Astrocyte (in vitro differentiated cells and primary cell): ENCODE measurements at regions not wholly inside any gene's neighbourhood (a gene's known extent, or its start where the extent isn't known, plus 50 kb on each side); places are given as distances from the start of the nearest gene placed in this dataset.

Source experiments
- DNase-seq: peaks from one replicate; pipeline ENCODE4 v3.0.0-alpha.2; 2010; ENCODE audit warnings: low read depth
- FAIRE-seq: peaks from 2 replicates; lab custom pipeline; 2011; peaks lifted over from hg19 to GRCh38; lab: Jason Lieb, UNC
- H2AFZ ChIP-seq: 2 replicates; pipeline ENCODE4 v1.6.0; 2012; ENCODE audit warnings: low read depth, low read length, inconsistent platforms
- H3K27ac ChIP-seq: 2 replicates; pipeline ENCODE4 v1.5.1; 2011; ENCODE audit warnings: low read depth, low read length, inconsistent platforms
- H3K27me3 ChIP-seq: 2 replicates; pipeline ENCODE4 v1.6.0; 2011; ENCODE audit warnings: low read length, inconsistent platforms; ENCODE audit not compliant: insufficient read depth
- H3K36me3 ChIP-seq: 2 replicates; pipeline ENCODE4 v1.5.1; 2011; ENCODE audit warnings: low read length, inconsistent platforms; ENCODE audit not compliant: insufficient read depth
- H3K4me1 ChIP-seq: 2 replicates; pipeline ENCODE4 v1.5.1; 2011; ENCODE audit warnings: low read length, inconsistent platforms; ENCODE audit not compliant: insufficient read depth
- H3K4me2 ChIP-seq: 2 replicates; pipeline ENCODE4 v1.6.0; 2012; ENCODE audit warnings: low read length, inconsistent platforms
- H3K4me3 ChIP-seq: 2 replicates; pipeline ENCODE4 v1.5.1; 2011; ENCODE audit warnings: low read depth, mild to moderate bottlenecking, low read length, inconsistent platforms; ENCODE audit not compliant: insufficient read depth
- H3K79me2 ChIP-seq: 2 replicates; pipeline ENCODE4 v1.6.0; 2012; ENCODE audit warnings: mild to moderate bottlenecking, low read length, inconsistent platforms; ENCODE audit not compliant: insufficient read depth
- H3K9ac ChIP-seq: 2 replicates; pipeline ENCODE4 v1.6.0; 2012; ENCODE audit warnings: mild to moderate bottlenecking, low read length, inconsistent platforms
- H3K9me3 ChIP-seq: 2 replicates; pipeline ENCODE4 v1.5.1; 2012; ENCODE audit warnings: low read depth, mild to moderate bottlenecking, low read length, inconsistent platforms; ENCODE audit not compliant: insufficient read depth
- H4K20me1 ChIP-seq: 2 replicates; pipeline ENCODE4 v1.6.0; 2012; ENCODE audit warnings: low read length, inconsistent platforms; ENCODE audit not compliant: insufficient read depth
- H3K27ac Mint-ChIP-seq: one replicate; pipeline ENCODE4 v1.8.0; 2021; ENCODE audit warnings: mild to moderate bottlenecking, mixed read lengths; ENCODE audit not compliant: unreplicated experiment
- H3K27me3 Mint-ChIP-seq: one replicate; pipeline ENCODE4 v1.8.0; 2021; ENCODE audit warnings: low read depth, mixed read lengths; ENCODE audit not compliant: unreplicated experiment
- H3K36me3 Mint-ChIP-seq: one replicate; pipeline ENCODE4 v1.8.0; 2021; ENCODE audit warnings: low read depth, mixed read lengths; ENCODE audit not compliant: unreplicated experiment
- H3K4me1 Mint-ChIP-seq: one replicate; pipeline ENCODE4 v1.8.0; 2021; ENCODE audit warnings: low read depth, mixed read lengths; ENCODE audit not compliant: unreplicated experiment
- H3K4me3 Mint-ChIP-seq: one replicate; pipeline ENCODE4 v1.8.0; 2021; ENCODE audit warnings: mild to moderate bottlenecking, moderate library complexity, mixed read lengths; ENCODE audit not compliant: unreplicated experiment
- H3K9me3 Mint-ChIP-seq: one replicate; pipeline ENCODE4 v1.8.0; 2021; ENCODE audit warnings: mild to moderate bottlenecking, mixed read lengths; ENCODE audit not compliant: unreplicated experiment
- CTCF ChIP-seq: IDR thresholded peaks from 2 replicates; pipeline ENCODE4 v1.5.1; 2011; ENCODE audit warnings: low read depth, mild to moderate bottlenecking, inconsistent platforms, low read length, moderate library complexity; ENCODE audit not compliant: insufficient read depth
- EZH2 ChIP-seq: IDR thresholded peaks from 2 replicates; pipeline ENCODE4 v1.6.1; 2012; ENCODE audit warnings: mild to moderate bottlenecking, low read length, inconsistent platforms; ENCODE audit not compliant: insufficient read depth

GRCh38 chr11:25515576-25515975 lies 816.4 kb upstream of the ANO3 start:
- Mint-ChIP-seq H3K36me3 (no peaks in the 10 kb centered on the region), H3K4me3 (no peak overlapping the region), H3K27me3 (no peaks in the 10 kb centered on the region), H3K4me1 (no peaks in the 10 kb centered on the region), H3K9me3 (peaks cover 2% of the 10 kb centered on the region), H3K27ac (no peak overlapping the region)
- DNase-seq (no peak), FAIRE-seq (no peak)
- Histone ChIP-seq H3K27me3 (no peaks in the 10 kb centered on the region), H3K27ac (no peak overlapping the region), H2AFZ (no peak overlapping the region), H3K4me2 (no peak overlapping the region), H3K36me3 (no peaks in the 10 kb centered on the region), H3K4me1 (no peaks in the 10 kb centered on the region), H4K20me1 (no peaks in the 10 kb centered on the region), H3K9me3 (no peaks in the 10 kb centered on the region), H3K79me2 (no peaks in the 10 kb centered on the region), H3K4me3 (no peak overlapping the region), H3K9ac (no peak overlapping the region)
- no peak for TF ChIP-seq EZH2
- TF ChIP-seq CTCF = no peak

DNA sequence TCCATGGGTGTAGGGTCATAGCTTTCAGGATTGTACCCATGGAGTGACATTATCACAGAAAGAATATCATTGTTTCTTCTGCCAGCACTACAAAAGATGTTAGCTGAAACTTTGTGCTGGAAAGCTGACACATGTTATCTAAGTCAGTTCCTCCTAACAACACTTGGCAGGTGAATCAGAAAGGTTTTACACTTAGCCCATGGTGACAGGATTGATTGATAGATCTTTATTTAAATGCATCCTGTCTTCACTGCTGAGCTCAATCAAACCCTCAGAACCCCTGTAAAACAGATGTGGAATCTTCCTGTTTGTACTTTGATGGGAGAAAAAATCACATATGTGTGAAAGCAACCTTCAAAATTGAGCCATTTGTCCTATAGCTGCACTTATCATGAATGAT lies 811.5 kb upstream of the ANO3 start:
- Histone ChIP-seq H3K9me3 (no peaks in the 10 kb centered on the region), H3K27me3 (no peaks in the 10 kb centered on the region), H3K9ac (no peak overlapping the region), H4K20me1 (no peaks in the 10 kb centered on the region), H3K4me3 (no peak overlapping the region), H3K4me2 (no peak overlapping the region), H3K27ac (no peak overlapping the region), H3K36me3 (no peaks in the 10 kb centered on the region), H2AFZ (no peak overlapping the region), H3K4me1 (no peaks in the 10 kb centered on the region), H3K79me2 (no peaks in the 10 kb centered on the region)
- Mint-ChIP-seq H3K27ac (no peak overlapping the region), H3K9me3 (peaks cover 2% of the 10 kb centered on the region), H3K4me1 (no peaks in the 10 kb centered on the region), H3K4me3 (no peak overlapping the region), H3K27me3 (no peaks in the 10 kb centered on the region), H3K36me3 (no peaks in the 10 kb centered on the region)
- FAIRE-seq (no peak), DNase-seq (no peak)
- TF ChIP-seq CTCF = no peak

GRCh38 chr11:25527841-25528240 lies 804.1 kb upstream of the ANO3 start:
- H3K79me2 ChIP-seq = no peaks in the 10 kb centered on the region
- H3K36me3 Mint-ChIP-seq = no peaks in the 10 kb centered on the region
- H3K27me3 Mint-ChIP-seq = no peaks in the 10 kb centered on the region
- no peak overlapping the region for H3K27ac Mint-ChIP-seq
- H3K4me3 Mint-ChIP-seq = no peak overlapping the region
- no peak overlapping the region for H3K27ac ChIP-seq
- no peak for DNase-seq
- H3K9ac ChIP-seq = no peak overlapping the region
- no peaks in the 10 kb centered on the region for H3K4me1 ChIP-seq
- no peaks in the 10 kb centered on the region for H3K4me1 Mint-ChIP-seq
- no peak overlapping the region for H3K4me3 ChIP-seq
- H3K4me2 ChIP-seq = no peak overlapping the region
- H3K27me3 ChIP-seq = no peaks in the 10 kb centered on the region
- no peak overlapping the region for H2AFZ ChIP-seq
- H3K9me3 ChIP-seq = no peaks in the 10 kb centered on the region
- TF ChIP-seq CTCF = no peak
- no peak for TF ChIP-seq EZH2
- no peaks in the 10 kb centered on the region for H4K20me1 ChIP-seq
- no peak for FAIRE-seq
- no peaks in the 10 kb centered on the region for H3K36me3 ChIP-seq
- no peaks in the 10 kb centered on the region for H3K9me3 Mint-ChIP-seq
